Activated CD4-positive, alpha-beta T cell treated with anti-CD3 and anti-CD28 coated beads, Interleukin-2, Interleukin-6, amounts not matched to agents 100 ng/mL and 50 ng/mL, durations not matched to agents 16 hours and 8 hours (primary cell): ENCODE measurements at regions not wholly inside any gene's neighbourhood (a gene's known extent, or its start where the extent isn't known, plus 50 kb on each side); places are given as distances from the start of the nearest gene placed in this dataset.

Experiments used
- DNase-seq: peaks from one replicate; pipeline ENCODE4 v3.0.0-alpha.2; 2020

DNA sequence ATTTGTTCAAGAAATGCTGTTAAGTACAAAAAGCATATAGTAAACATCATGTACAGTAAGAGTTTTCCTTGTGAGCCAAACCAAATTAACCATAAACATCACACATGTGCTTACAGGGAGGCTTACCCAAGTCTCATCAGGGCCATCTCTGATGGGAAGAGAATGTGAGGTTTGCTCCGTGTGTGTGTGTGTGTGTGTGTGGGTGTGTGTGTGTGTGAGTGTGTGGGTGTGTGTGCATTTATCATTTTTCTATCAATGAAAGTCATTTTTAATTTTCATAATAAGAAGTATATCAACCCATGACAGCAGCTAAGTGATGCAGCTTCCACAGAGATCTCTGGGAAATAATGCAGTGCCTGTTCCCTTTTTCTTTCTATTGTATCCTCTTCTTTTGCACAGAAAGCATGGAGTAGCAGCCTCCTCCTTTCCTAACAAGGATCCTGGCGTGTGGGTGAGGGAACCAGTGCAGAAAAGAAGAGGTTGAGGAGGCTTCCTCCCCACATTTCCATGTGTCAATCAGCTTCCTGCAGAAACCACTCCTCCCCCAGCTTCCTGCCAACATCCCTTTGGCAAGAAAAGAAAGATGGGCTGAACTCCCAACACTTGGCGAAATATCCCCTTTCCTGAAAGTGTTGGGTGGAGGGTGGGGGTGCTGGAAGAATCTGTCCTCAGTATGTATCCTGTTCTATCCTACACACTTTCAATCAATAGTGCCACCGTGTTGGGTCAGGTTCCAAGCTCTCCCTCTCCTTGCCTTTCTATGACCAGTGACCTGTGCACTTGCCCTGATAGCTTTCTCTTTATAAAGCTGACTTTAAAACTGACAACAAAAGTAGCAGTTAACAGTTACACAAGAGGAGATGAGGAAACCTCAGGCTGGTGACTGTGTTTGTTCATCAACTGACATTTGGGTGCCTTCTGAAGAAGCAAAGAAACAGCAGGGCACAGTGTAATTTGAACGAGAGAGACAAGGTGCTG lies 251.8 kb upstream of the CITED2 start:
- no peak for DNase-seq

DNA sequence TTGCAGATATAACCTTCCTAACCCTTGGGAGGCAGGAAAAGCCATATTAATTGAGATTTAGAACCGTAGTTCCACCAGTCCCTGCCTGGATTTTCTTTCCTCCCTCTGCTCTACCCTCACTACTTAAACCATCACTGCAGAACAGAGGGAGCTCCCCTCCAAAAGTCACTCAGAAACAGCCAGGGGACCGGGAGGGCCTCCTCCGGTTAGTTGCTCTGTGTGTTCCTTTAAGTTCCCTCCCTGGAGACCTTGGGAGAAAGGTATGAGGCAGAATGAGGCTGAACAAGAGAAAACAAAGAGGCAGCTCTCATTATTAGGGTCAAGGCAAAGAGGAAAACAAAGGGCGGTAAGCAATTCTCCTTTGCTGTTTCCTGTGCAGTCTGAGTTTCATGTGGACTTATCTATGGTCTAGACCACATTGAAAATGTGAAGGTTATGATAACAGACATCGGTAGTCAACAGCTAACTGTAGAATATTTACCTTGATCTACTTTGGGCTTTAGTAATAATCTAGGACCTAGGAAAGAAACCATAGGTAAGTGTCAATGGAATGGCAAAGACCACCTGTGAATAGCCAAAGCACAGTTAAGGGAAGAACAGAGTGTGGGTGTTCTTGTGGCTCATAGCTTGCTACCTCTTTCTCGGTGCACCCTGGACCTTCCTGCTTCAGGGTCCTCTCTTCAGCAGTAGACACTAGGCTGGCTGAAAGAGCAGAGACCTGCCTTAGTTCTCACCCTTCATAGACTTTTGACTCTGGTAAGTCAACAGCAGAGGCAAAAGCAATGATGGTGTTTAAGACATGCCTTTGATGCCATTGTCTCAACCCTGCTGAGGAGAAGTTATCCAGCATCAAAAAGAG lies 250.9 kb upstream of the CITED2 start:
- no peak for DNase-seq

DNA sequence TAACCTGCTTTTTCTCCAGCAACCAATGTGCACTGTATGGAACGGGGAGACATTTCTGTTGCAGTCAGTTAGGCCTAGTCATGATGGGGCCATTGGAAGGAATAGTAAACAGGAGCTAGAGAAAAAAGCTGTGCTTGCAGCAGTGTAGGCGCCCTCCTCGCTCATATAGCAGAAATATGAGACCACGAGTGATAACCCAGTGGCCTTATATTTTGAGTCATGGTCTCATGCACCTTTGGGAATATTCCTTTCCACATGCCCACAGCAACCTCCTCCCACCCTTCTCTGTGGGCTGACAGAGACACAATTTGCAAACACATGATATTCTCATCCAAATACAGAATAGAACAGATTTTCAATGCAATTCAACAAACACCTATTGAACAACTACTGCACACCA lies 248.9 kb upstream of the CITED2 start:
- no peak for DNase-seq

DNA sequence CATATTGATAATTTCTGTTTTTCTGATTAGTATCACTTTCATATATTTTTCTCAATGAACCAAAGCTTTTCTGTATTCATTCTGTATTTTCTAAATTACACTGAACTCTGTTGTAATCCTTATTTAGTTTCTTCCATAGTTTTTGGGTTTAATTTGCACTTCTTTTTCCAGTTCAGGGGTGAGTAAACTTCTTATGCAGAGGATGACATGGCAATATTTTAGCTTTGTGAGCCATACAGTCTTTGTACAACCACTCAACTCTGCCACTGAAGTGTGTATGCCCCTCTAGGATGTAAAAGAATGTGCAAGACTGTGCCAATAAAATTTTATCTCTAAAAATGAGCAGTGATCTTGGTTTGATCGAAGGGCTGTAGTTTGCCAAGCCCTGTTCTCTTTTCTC lies 239.0 kb upstream of the CITED2 start:
- no peak for DNase-seq

- no peak for DNase-seq
These were observed 237.7 kb upstream of the CITED2 start for GRCh38 chr6:139612135-139612465.

DNA sequence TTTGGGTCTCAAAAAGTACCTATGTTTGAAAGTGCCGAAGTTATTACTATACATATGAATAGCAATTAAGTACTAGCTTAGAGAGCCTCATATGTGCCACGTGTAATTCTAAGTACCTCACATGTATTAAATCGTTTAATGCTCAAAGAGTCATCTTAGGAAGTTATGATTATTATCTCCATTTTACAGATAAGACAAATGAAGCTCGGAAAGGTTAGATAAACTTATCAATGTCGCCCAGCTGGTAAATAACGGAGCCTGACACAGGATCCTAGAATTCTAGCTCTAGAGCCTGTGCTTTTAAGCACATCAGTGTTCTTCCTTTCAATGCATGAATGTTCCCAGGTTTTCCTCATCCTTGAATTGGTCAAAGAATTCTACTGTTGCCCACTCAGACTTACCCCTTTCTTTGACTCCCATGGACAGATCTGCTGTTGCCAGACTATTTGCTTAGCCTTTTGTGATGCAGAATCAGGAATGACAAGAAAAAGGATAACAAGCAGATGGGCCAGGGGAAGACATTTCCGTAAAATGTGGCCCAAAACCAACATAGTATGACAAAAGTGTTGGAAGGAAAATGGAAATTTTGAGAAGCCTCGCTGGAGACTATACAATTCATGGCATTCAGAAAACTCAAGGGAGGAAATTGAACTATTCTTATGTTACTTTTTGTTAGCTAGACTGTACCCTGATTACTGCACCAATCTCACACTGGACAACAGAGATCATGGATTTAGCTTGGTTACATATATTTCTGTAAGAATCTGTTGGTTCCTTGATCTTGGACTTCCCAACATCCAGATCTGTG lies 237.1 kb upstream of the CITED2 start:
- DNase-seq, result no peak

GRCh38 chr6:139608466-139609261 lies 234.2 kb upstream of the CITED2 start:
- no peak for DNase-seq

DNA sequence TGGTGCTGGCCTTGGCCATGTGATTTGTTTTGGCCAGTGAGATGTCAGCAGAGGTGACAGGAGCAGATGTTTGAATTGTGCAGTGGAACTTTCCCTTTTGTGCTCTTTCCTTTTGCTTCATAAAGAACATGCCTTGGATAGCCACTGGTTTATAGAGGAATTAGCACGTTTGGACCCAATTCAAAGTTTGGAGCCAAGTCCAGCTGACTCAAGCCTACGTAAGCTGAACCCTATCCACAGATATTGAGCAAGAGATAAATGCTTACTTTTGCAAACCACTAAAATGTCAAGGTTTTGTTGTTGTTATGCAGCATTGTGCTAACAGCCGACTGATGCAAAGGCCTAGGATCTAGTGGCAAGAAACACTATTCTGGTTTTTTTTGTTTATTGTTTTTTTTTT lies 230.9 kb upstream of the CITED2 start:
- no peak for DNase-seq

GRCh38 chr6:139603581-139603980 lies 229.1 kb upstream of the CITED2 start:
- no peak for DNase-seq

DNA sequence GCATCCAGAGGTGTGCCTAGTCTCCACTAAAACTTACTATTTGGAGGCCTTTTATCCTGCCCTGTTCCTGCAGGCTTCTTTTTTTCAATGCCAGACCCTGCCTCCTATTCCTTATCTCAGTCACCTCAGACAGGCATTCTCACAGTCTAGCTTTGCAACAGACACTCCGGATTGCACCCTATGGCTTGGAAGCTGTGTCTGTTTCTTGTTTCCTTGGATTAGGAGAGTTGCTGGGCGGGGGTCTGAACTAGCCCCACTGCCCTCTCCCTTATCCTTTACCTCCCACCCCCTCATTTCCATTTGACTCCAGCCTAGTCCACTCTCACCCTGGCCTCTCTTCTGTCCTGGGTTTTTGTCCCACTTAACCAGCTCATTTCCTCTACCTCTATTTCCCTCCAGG lies 228.1 kb upstream of the CITED2 start:
- no peak for DNase-seq

DNA sequence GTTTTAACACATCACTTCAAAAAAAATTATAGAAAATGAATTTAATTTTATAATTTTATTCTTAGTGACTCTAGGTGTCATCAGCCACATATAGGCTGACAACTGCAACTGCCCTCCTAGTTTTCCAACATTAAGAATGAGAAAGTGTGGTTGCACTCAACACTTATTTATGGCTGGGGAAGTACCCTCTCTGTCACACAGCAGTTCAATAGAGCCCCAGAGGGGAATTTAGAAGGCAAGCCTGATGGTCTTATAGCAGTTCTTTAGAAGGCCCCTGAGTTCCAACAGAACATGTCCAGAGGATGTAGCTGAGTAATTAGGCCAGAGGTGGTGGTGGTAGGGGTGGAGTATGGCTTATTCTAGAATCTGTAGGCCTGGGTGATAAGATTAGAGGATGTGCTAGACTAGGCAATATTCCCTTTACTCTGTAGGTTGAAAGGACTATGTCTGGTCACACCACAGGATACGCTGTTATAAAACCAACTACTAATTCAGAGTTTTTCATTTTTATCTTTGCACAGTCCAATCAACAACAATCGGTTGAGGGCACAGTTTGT lies 226.5 kb upstream of the CITED2 start:
- DNase-seq, result peak; percentile 71

- peak; percentile 6 for DNase-seq
These were observed 225.9 kb upstream of the CITED2 start for GRCh38 chr6:139600343-139600742.

GRCh38 chr6:139597771-139598755 lies 223.6 kb upstream of the CITED2 start:
- DNase-seq, result peak; percentile 10

DNA sequence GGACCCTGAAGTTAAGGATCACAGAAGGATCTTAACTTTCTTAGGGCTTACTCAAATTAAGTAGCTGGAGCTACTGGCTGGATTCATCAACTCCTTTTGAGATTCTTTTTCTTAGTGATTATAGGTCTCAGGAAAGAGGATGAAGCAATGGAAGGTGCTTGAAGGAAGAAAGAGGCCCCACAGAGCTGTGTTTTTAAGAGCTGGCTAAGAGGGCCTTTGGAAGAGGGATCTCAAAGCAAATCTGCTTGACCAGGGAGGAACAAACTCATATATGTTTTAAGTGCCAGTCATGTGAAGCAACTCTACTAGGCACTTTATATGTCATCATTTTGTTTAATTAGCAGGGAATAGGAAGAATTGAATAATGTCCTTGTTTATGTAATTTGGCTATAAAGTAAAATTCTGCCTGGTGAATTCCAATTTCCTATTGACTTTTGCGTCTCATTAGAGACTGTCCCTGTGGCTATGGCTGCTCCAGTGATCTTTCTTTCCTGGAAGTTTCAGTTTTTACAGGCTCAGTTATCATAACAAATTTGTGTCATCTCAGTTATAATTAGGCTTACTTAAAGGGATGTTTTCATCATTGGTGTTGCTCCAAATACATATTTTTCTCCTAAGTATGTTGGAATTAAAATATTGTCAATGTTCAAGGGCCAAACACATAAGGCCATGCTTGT lies 222.8 kb upstream of the CITED2 start:
- DNase-seq, result no peak

DNA sequence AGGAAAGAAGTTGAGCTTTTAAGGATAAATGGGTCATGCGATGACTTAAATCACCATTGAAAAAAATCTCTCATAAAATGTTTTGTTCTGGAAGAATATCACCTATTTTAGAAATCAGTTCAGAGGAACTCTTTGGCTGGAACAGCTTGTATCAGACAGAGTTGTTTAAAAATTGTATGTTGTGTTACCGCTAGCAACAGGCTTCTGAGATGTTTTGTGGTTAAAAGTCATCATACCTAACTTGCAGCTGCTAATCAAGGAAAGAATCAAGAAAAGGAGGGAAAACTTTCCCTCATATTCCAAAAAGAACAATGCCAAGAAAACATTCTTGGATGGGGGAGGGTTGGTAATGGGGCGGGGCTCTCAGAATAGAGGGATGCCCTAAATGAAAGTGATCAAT lies 220.7 kb upstream of the CITED2 start:
- DNase-seq, result no peak

GRCh38 chr6:139594333-139594965 lies 220.0 kb upstream of the CITED2 start:
- no peak for DNase-seq

DNA sequence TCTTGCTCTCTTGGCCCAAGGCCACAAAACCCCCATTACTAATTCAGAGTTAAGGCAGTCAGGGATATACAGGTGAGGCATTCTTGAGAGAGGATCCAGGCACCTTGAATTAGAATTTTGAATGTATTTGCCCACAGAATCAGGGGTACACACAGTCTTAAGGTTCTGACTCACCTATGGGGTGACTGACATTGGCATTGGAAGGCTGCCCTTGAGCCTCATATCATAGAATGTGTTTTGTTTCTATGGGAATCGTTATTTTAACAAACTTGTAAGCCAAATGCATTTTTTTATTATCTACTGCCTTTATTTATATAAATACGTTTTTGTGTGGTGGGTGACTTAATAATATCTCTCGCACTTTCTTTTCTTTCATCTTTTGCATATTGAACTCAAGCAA lies 218.6 kb upstream of the CITED2 start:
- no peak for DNase-seq

DNA sequence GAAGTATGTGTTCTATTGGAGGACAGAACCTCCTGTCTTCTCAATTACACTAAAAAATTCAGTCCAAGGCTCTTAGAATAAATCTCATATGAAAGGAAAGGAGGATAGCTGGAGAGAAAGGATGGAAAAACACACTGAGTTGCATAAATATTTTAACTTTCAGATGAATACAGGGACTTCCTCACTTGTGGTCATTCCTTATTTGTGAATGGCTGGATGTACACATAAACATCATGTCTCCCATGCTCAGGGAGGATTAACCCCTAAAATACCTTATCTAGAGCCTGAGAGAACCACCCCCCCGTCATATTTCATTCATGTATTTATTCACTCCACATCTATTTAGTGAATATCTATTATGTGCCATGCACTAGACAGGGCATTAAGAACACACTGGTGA lies 217.6 kb upstream of the CITED2 start:
- no peak for DNase-seq

- no peak for DNase-seq
These were observed 216.8 kb upstream of the CITED2 start for GRCh38 chr6:139591075-139591865.
